WI38 (cell line): ENCODE measurements at regions not wholly inside any gene's neighbourhood (a gene's known extent, or its start where the extent isn't known, plus 50 kb on each side); places are given as distances from the start of the nearest gene placed in this dataset.

ENCODE experiments used
- H3K4me3 ChIP-seq: 2 replicates; pipeline ENCODE4 v1.5.1; 2011; ENCODE audit warnings: low read depth, mild to moderate bottlenecking, control low read depth, low read length
- CTCF ChIP-seq: IDR thresholded peaks from 2 replicates; pipeline ENCODE4 v1.5.1; 2012; ENCODE audit warnings: low read depth, mild to moderate bottlenecking, control low read depth, low read length

GRCh38 chr1:177600936-177601335 is 368.9 kb downstream of the SEC16B start:
- H3K4me3 ChIP-seq, result no peak overlapping the region
- no peak for TF ChIP-seq CTCF

GRCh38 chr1:177600321-177600720 is 369.5 kb downstream of the SEC16B start:
- no peak overlapping the region for H3K4me3 ChIP-seq
- no peak for TF ChIP-seq CTCF

GRCh38 chr1:177597393-177597792 is 372.5 kb downstream of the SEC16B start:
- no peak for TF ChIP-seq CTCF
- no peak overlapping the region for H3K4me3 ChIP-seq

GRCh38 chr1:177596485-177596884 is 373.4 kb downstream of the SEC16B start:
- no peak for TF ChIP-seq CTCF
- no peak overlapping the region for H3K4me3 ChIP-seq

- TF ChIP-seq CTCF, result no peak
- H3K4me3 ChIP-seq, result no peak overlapping the region
Measured at GRCh38 chr1:177593105-177593504, 376.8 kb downstream of the SEC16B start.

- no peak for TF ChIP-seq CTCF
- H3K4me3 ChIP-seq, result no peak overlapping the region
Measured at GRCh38 chr1:177592624-177593023, 377.2 kb downstream of the SEC16B start.

- H3K4me3 ChIP-seq, result no peak overlapping the region
- TF ChIP-seq CTCF, result no peak
Measured at GRCh38 chr1:177591155-177591554, 378.7 kb downstream of the SEC16B start.
